Mucosa of rectum (tissue), 2 donors: ENCODE measurements at regions not wholly inside any gene's neighbourhood (a gene's known extent, or its start where the extent isn't known, plus 50 kb on each side); places are given as distances from the start of the nearest gene placed in this dataset.
A peak's percentile ranks its signal among the peaks of the same experiment; 100 is the strongest.

Experiments used
- H3K27ac ChIP-seq, 2 donors: one replicate each; pipeline ENCODE4 v1.7.0; 2013; ENCODE audit warnings: inconsistent platforms in 2 of 2, low read depth in 2 of 2, low read length in 2 of 2
- H3K27me3 ChIP-seq, 2 donors: one replicate each; pipeline ENCODE4 v1.7.0; 2013; ENCODE audit warnings: low read length in 2 of 2; ENCODE audit not compliant: control insufficient read depth in 2 of 2, insufficient read depth in 2 of 2
- H3K36me3 ChIP-seq, 2 donors: one replicate each; pipeline ENCODE4 v1.7.0; 2013; ENCODE audit warnings: low read length in 2 of 2; ENCODE audit not compliant: control insufficient read depth in 2 of 2, insufficient read depth in 2 of 2
- H3K4me1 ChIP-seq, 2 donors: one replicate each; pipeline ENCODE4 v1.7.0; 2013; ENCODE audit warnings: low read length in 2 of 2, mild to moderate bottlenecking in 1 of 2; ENCODE audit not compliant: control insufficient read depth in 2 of 2, insufficient read depth in 2 of 2
- H3K4me3 ChIP-seq, 2 donors: one replicate each; pipeline ENCODE4 v1.7.0; 2013; ENCODE audit warnings: low read length in 2 of 2
- H3K9ac ChIP-seq, 2 donors: one replicate each; pipeline ENCODE4 v1.7.0; 2013; ENCODE audit warnings: low read length in 2 of 2, low read depth in 1 of 2, mild to moderate bottlenecking in 1 of 2
- H3K9me3 ChIP-seq, 2 donors: one replicate each; pipeline ENCODE4 v1.7.0; 2013; ENCODE audit warnings: low read length in 2 of 2; ENCODE audit not compliant: control insufficient read depth in 2 of 2
- donor health status: healthy.
- donor health status: Normal muscosa, but diverticular disease.

- Histone ChIP-seq H3K9me3 (no peaks in the 10 kb centered on the region), H3K36me3 (no peaks in the 10 kb centered on the region), H3K4me1 (no peaks in the 10 kb centered on the region), H3K27me3 (no peaks in the 10 kb centered on the region), H3K4me3 (no peak overlapping the region), H3K9ac (no peak overlapping the region), H3K27ac (no peak overlapping the region)
Observed at GRCh38 chr2:12424219-12424618, 292.5 kb upstream of the TRIB2 start.

- Histone ChIP-seq H3K27me3 (no peaks in the 10 kb centered on the region), H3K4me1 (no peaks in the 10 kb centered on the region), H3K9me3 (no peaks in the 10 kb centered on the region), H3K9ac (no peak overlapping the region), H3K27ac (no peak overlapping the region), H3K36me3 (no peaks in the 10 kb centered on the region), H3K4me3 (no peak overlapping the region)
Observed at GRCh38 chr2:12424809-12425208, 291.9 kb upstream of the TRIB2 start.

GRCh38 chr2:12428324-12428723 is 288.4 kb upstream of the TRIB2 start:
- H3K27ac ChIP-seq: no peak overlapping the region
- H3K4me1 ChIP-seq: no peaks in the 10 kb centered on the region
- H3K9ac ChIP-seq: no peak overlapping the region
- H3K4me3 ChIP-seq: no peak overlapping the region
- no peaks in the 10 kb centered on the region for H3K36me3 ChIP-seq
- no peaks in the 10 kb centered on the region for H3K9me3 ChIP-seq
- H3K27me3 ChIP-seq: no peaks in the 10 kb centered on the region

GRCh38 chr2:12428786-12429185 is 287.9 kb upstream of the TRIB2 start:
- H3K9me3 ChIP-seq: no peaks in the 10 kb centered on the region
- H3K27ac ChIP-seq: no peak overlapping the region
- H3K27me3 ChIP-seq: no peaks in the 10 kb centered on the region
- H3K4me1 ChIP-seq: no peaks in the 10 kb centered on the region
- H3K4me3 ChIP-seq: no peak overlapping the region
- H3K9ac ChIP-seq: no peak overlapping the region
- no peaks in the 10 kb centered on the region for H3K36me3 ChIP-seq

- no peak overlapping the region for H3K27ac ChIP-seq
- no peaks in the 10 kb centered on the region for H3K9me3 ChIP-seq
- H3K9ac ChIP-seq: no peak overlapping the region
- H3K36me3 ChIP-seq: no peaks in the 10 kb centered on the region
- no peaks in the 10 kb centered on the region for H3K27me3 ChIP-seq
- H3K4me1 ChIP-seq: no peaks in the 10 kb centered on the region
- no peak overlapping the region for H3K4me3 ChIP-seq
Observed at GRCh38 chr2:12429779-12430406, 286.8 kb upstream of the TRIB2 start.

- H3K27ac ChIP-seq: no peak overlapping the region
Observed at GRCh38 chr2:12430407-12431133, 286.2 kb upstream of the TRIB2 start.

GRCh38 chr2:12432985-12433625 is 283.6 kb upstream of the TRIB2 start:
- Histone ChIP-seq H3K36me3 (no peaks in the 10 kb centered on the region), H3K9ac (no peak overlapping the region), H3K4me1 (no peaks in the 10 kb centered on the region), H3K27me3 (no peaks in the 10 kb centered on the region), H3K27ac (no peak overlapping the region), H3K9me3 (no peaks in the 10 kb centered on the region), H3K4me3 (no peak overlapping the region)

More at GRCh38 chr2:12430407-12431133, 286.2 kb upstream of the TRIB2 start:
- Histone ChIP-seq H3K9me3 (no peaks in the 10 kb centered on the region), H3K9ac (no peak overlapping the region), H3K36me3 (no peaks in the 10 kb centered on the region), H3K27me3 (no peaks in the 10 kb centered on the region), H3K4me3 (peak overlapping the region in 1 of 2 donors; percentile 32), H3K4me1 (no peaks in the 10 kb centered on the region)

GRCh38 chr2:12433626-12433990 is 283.1 kb upstream of the TRIB2 start:
- Histone ChIP-seq H3K27me3 (no peaks in the 10 kb centered on the region), H3K4me1 (no peaks in the 10 kb centered on the region), H3K9me3 (no peaks in the 10 kb centered on the region), H3K4me3 (no peak overlapping the region), H3K27ac (no peak overlapping the region), H3K36me3 (no peaks in the 10 kb centered on the region), H3K9ac (no peak overlapping the region)

- no peaks in the 10 kb centered on the region for H3K36me3 ChIP-seq
- H3K9ac ChIP-seq: no peak overlapping the region
- H3K9me3 ChIP-seq: no peaks in the 10 kb centered on the region
- no peaks in the 10 kb centered on the region for H3K4me1 ChIP-seq
- H3K27ac ChIP-seq: no peak overlapping the region
- H3K27me3 ChIP-seq: no peaks in the 10 kb centered on the region
- H3K4me3 ChIP-seq: no peak overlapping the region
Observed at GRCh38 chr2:12434630-12435098, 282.1 kb upstream of the TRIB2 start.

GRCh38 chr2:12435430-12436222 is 281.1 kb upstream of the TRIB2 start:
- H3K9me3 ChIP-seq: no peaks in the 10 kb centered on the region

More at GRCh38 chr2:12435430-12436222, 281.1 kb upstream of the TRIB2 start:
- H3K36me3 ChIP-seq: no peaks in the 10 kb centered on the region
- H3K27me3 ChIP-seq: no peaks in the 10 kb centered on the region
- H3K4me3 ChIP-seq: no peak overlapping the region
- no peak overlapping the region for H3K27ac ChIP-seq
- no peak overlapping the region for H3K9ac ChIP-seq
- H3K4me1 ChIP-seq: no peaks in the 10 kb centered on the region
